ENCODE measurements at regions not wholly inside any gene's neighbourhood (a gene's known extent, or its start where the extent isn't known, plus 50 kb on each side); places are given as distances from the start of the nearest gene placed in this dataset.
A peak's percentile ranks its signal among the peaks of the same experiment; 100 is the strongest.

DNA sequence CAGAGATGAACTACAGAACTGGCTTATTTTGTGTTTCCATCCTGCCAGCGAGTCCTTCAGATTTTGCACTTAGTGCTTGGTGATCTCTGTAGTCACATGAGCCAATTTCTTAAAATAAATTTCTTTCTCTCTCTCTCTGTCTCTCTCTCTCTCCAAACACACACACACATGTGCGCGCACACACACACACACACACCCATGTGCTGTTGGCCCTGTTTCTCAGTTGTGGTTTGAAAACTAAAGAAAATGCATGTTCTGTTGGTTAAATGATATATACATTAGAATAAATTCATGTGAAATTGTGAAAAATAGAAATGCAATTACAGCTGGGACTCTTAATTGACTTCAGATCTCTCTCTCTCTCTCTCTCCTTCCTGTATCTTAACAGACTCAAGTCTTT is 399.3 kb downstream of the FAT4 start:
- DNase-seq (ENCODE audit: low read depth): no peak
- H3K4me3 ChIP-seq (ENCODE audit: control insufficient read depth, low read depth, low read length): no peak overlapping the region
- TF ChIP-seq, protein P1, sequence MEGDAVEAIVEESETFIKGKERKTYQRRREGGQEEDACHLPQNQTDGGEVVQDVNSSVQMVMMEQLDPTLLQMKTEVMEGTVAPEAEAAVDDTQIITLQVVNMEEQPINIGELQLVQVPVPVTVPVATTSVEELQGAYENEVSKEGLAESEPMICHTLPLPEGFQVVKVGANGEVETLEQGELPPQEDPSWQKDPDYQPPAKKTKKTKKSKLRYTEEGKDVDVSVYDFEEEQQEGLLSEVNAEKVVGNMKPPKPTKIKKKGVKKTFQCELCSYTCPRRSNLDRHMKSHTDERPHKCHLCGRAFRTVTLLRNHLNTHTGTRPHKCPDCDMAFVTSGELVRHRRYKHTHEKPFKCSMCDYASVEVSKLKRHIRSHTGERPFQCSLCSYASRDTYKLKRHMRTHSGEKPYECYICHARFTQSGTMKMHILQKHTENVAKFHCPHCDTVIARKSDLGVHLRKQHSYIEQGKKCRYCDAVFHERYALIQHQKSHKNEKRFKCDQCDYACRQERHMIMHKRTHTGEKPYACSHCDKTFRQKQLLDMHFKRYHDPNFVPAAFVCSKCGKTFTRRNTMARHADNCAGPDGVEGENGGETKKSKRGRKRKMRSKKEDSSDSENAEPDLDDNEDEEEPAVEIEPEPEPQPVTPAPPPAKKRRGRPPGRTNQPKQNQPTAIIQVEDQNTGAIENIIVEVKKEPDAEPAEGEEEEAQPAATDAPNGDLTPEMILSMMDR (conservative IDR thresholded peaks at IDR 0.05; ENCODE audit: control insufficient read depth, insufficient read depth, low read depth, low read length): no peak

DNA sequence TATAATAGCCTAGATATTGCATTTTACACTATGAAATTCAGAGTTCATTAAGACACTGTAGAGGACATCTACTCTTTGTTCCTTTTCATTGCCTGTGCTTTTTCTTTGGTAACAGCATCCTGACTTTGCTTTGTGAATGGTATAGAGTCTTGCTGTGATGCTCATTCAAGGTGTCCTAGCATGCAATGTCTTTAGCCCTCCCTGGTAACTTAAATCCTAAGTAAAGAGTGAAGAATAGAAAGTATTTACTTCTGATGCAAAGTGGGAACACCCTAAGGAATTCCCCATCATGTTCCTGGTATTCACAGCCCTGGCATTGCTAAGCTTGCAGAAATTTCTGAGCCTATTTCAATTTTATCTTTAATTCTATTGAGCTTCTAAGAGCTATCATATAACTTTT is 400.1 kb downstream of the FAT4 start:
- H3K4me3 ChIP-seq (ENCODE audit: control insufficient read depth, low read depth, low read length): no peak overlapping the region
- TF ChIP-seq, protein P1 (conservative IDR thresholded peaks at IDR 0.05; ENCODE audit: control insufficient read depth, insufficient read depth, low read depth, low read length): no peak
- no peak for DNase-seq (ENCODE audit: low read depth)

DNA sequence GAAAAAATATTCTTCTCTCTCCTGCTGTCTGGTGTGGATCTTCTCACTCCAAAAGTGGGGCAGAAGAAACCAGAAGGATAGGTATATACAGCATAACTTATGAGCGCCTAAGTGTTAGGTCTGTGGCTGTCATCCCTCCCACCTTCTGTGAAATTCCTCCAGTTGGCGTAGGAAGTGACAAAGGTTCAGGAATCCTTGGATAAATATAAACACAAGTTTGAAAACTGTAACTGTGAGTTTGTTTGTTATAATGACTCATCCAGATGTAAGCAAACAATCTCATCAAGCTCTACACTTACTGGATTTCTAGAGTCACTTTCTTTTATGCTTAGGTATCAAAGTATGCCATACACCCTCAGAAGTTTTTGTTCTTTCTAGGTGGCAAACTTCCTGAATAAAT is 405.2 kb downstream of the FAT4 start:
- H3K4me3 ChIP-seq (ENCODE audit: control insufficient read depth, low read depth, low read length): no peak overlapping the region
- DNase-seq (ENCODE audit: low read depth): no peak
- TF ChIP-seq, protein P1 (conservative IDR thresholded peaks at IDR 0.05; ENCODE audit: control insufficient read depth, insufficient read depth, low read depth, low read length): no peak

DNA sequence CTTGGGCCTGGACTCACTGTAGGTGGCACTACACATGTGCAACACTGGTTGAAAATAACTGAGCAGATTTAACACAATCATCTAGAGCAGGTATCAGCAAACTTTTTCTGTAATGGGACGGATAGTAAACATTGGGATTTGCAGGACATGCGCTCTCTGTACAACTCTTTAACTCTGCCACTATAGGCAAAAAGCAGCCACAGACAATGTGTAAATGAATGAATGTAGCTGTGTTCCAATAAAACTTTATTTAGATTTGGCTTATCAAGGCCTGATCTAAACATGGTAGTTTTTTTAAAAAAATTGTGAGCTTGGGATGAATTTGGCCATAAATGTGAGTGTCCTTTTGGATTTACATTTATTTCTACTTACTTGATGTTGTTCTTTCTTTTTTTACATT is 407.3 kb downstream of the FAT4 start:
- no peak for DNase-seq (ENCODE audit: low read depth)
- no peak overlapping the region for H3K4me3 ChIP-seq (ENCODE audit: control insufficient read depth, low read depth, low read length)
- TF ChIP-seq, protein P1 (conservative IDR thresholded peaks at IDR 0.05; ENCODE audit: control insufficient read depth, insufficient read depth, low read depth, low read length): no peak

DNA sequence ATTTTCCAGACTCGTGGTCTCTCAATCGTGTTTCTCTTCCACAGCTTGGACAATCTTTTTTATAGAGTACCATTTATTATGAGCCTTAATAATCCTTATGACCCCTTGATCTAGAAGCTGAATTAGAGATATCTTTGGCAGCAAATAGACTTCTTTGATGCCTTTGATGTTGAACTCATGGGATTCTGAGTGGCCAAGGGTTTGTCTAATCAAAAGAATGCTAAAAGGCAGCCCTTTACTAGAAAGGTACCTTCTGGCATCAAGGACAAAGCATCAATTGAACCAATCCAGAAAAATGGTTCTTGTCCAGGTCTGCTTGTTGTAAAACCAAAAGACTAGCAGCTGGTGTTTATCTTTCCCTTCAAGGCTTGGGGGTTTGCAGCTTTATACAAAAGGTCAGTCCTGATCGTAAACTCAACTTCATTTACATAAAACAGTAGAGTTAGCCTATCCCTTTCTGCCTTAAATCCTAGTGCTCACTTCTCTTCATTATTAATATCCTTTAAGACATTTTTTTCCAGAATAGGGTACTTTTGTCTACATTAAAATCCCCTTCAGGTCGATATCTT is 411.3 kb downstream of the FAT4 start:
- no peak overlapping the region for H3K4me3 ChIP-seq (ENCODE audit: control insufficient read depth, low read depth, low read length)
- TF ChIP-seq, protein P1 (conservative IDR thresholded peaks at IDR 0.05; ENCODE audit: control insufficient read depth, insufficient read depth, low read depth, low read length): no peak
- DNase-seq (ENCODE audit: low read depth): no peak

DNA sequence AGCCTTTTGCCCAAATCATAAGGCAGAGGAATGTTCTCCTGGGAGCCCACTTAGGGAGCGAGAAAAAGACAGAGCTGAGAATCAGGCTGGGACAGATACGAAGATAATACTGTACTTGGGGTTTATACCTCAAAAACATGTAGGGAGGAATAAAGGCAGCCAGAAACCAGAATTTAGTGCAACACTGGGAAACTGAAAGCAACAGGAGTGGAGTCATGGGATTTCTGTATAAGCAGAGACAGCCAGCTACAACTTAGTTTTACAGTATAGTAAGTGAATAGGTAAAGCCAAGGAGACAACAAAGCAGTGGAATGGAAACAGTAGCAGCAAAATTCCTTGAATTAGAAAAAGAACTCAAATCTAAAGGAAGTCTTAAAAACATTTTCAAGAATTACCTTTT is 413.2 kb downstream of the FAT4 start:
- DNase-seq (ENCODE audit: low read depth): no peak
- TF ChIP-seq, protein P1 (conservative IDR thresholded peaks at IDR 0.05; ENCODE audit: control insufficient read depth, insufficient read depth, low read depth, low read length): no peak
- H3K4me3 ChIP-seq (ENCODE audit: control insufficient read depth, low read depth, low read length): no peak overlapping the region

DNA sequence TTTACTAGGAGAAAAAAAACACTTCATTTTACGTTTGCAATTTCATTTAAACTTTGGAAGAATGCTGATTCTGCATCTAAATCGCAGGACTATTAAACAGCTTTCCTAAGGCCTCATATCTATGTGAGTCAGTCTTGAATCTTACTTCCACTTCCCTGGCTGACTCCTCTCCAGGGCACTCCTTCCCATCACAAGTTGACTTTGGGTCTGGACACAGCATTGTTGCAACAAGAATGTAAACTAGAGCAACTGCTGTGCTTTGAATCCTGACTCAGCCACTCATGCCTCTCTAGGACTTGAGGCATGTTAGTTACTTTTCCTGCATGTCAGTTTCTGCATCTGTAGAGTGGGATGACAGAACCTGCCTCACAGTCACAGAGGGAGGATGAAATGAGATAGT is 413.8 kb downstream of the FAT4 start:
- TF ChIP-seq, protein P1 (conservative IDR thresholded peaks at IDR 0.05; ENCODE audit: control insufficient read depth, insufficient read depth, low read depth, low read length): no peak
- H3K4me3 ChIP-seq (ENCODE audit: control insufficient read depth, low read depth, low read length): no peak overlapping the region
- DNase-seq (ENCODE audit: low read depth): peak; percentile 89
